A673 (cell line): ENCODE measurements at regions not wholly inside any gene's neighbourhood (a gene's known extent, or its start where the extent isn't known, plus 50 kb on each side); places are given as distances from the start of the nearest gene placed in this dataset.

Experiments used
- BruUV-seq: library from RNA; stranded (reverse); fragments of 400-500 nt; replicated peaks from 2 replicates; lab custom pipeline; 2021; lab: Mats Ljungman, UMichigan
- CTCF ChIA-PET: fragments of 300-600 bp; sonication (Branson Sonifier 250); formaldehyde crosslinking; loops from one replicate; lab custom pipeline; 2022; ENCODE audit warnings: antibody characterized with exemption; lab: Charles Lee
- POLR2A ChIA-PET: fragments of 300-600 bp; sonication (Branson Sonifier 250); formaldehyde crosslinking; loops from one replicate; lab custom pipeline; 2022; ENCODE audit warnings: antibody characterized with exemption; ENCODE audit not compliant: low non-redundant PET; lab: Charles Lee
- DNase-seq: peaks from one replicate; pipeline ENCODE4 v3.0.0-alpha.2; 2015; ENCODE audit warnings: low spot score
- H3K27ac ChIP-seq: fragments of 200-600 bp; sonication (generic); 2 replicates; pipeline ENCODE4 v1.5.1; 2016; ENCODE audit warnings: mixed run types, low read depth, mild to moderate bottlenecking, mixed read lengths, antibody characterized with exemption, low read length; ENCODE audit not compliant: poor library complexity, severe bottlenecking
- H3K27me3 ChIP-seq: fragments of 200-600 bp; sonication (generic); replicated peaks from 2 replicates; pipeline ENCODE4 v1.6.1; 2017; ENCODE audit warnings: mixed run types, low read depth, mild to moderate bottlenecking, mixed read lengths, antibody characterized with exemption, low read length; ENCODE audit not compliant: insufficient read depth, poor library complexity
- H3K36me3 ChIP-seq: fragments of 200-600 bp; sonication (generic); 2 replicates; pipeline ENCODE4 v1.6.1; 2016; ENCODE audit warnings: mixed run types, mild to moderate bottlenecking, mixed read lengths, antibody characterized with exemption, low read length; ENCODE audit not compliant: insufficient read depth, poor library complexity, severe bottlenecking
- H3K4me1 ChIP-seq: fragments of 200-600 bp; sonication (generic); 2 replicates; pipeline ENCODE4 v1.6.1; 2017; ENCODE audit warnings: mixed run types, mild to moderate bottlenecking, mixed read lengths, antibody characterized with exemption, low read length; ENCODE audit not compliant: insufficient read depth, poor library complexity, severe bottlenecking
- H3K4me3 ChIP-seq: fragments of 200-600 bp; sonication (generic); 2 replicates; pipeline ENCODE4 v1.5.1; 2016; ENCODE audit warnings: low read depth, mixed run types, mild to moderate bottlenecking, mixed read lengths, low read length; ENCODE audit not compliant: poor library complexity, severe bottlenecking
- H3K9me3 ChIP-seq: fragments of 200-600 bp; sonication (generic); 2 replicates; pipeline ENCODE4 v1.6.1; 2016; ENCODE audit warnings: mixed run types, low read depth, mild to moderate bottlenecking, mixed read lengths, antibody characterized with exemption, low read length; ENCODE audit not compliant: poor library complexity, severe bottlenecking
- CTCF ChIP-seq: fragments of 300-800, 200-600 bp; sonication (generic); conservative IDR thresholded peaks from 2 replicates; pipeline ENCODE4 v1.5.1; 2017; ENCODE audit warnings: low read depth, mild to moderate bottlenecking, antibody characterized with exemption, low read length, moderate library complexity, mixed read lengths
- EZH2 ChIP-seq: fragments of 200-600 bp; sonication (generic); IDR thresholded peaks from 2 replicates; pipeline ENCODE4 v1.6.1; 2017; ENCODE audit warnings: borderline replicate concordance, low read depth, mild to moderate bottlenecking, mixed read lengths, antibody characterized with exemption, low read length; ENCODE audit not compliant: poor library complexity, severe bottlenecking
- intact Hi-C: fragments of 100-400 bp; cut with micrococcal nuclease; formaldehyde crosslinking; loops from one replicate; pipeline ENCODE4 v1.10.0; 2022; ENCODE audit not compliant: unreplicated experiment

- Histone ChIP-seq H3K4me3 (no peak overlapping the region), H3K9me3 (no peaks in the 10 kb centered on the region), H3K4me1 (peaks cover 6% of the 10 kb centered on the region), H3K36me3 (no peaks in the 10 kb centered on the region), H3K27ac (no peak overlapping the region), H3K27me3 (no peaks in the 10 kb centered on the region)
- CTCF ChIA-PET, result no interaction called here
- POLR2A ChIA-PET, result no interaction called here
- TF ChIP-seq EZH2 (no peak), CTCF (no peak)
- no peak for DNase-seq
- BruUV-seq, result no TSS peak
- intact Hi-C loops, result no loop called here
Measured at GRCh38 chr3:160103397-160103796, 114.8 kb downstream of the IL12A start.

GRCh38 chr3:160105907-160106584, 117.4 kb downstream of the IL12A start:
- DNase-seq, result no peak
- Histone ChIP-seq H3K36me3 (no peaks in the 10 kb centered on the region), H3K4me1 (peaks cover 11% of the 10 kb centered on the region), H3K4me3 (no peak overlapping the region), H3K27me3 (no peaks in the 10 kb centered on the region), H3K27ac (no peak overlapping the region), H3K9me3 (no peaks in the 10 kb centered on the region)
- intact Hi-C loops, result no loop called here
- CTCF ChIA-PET, result no interaction called here
- POLR2A ChIA-PET, result no interaction called here
- BruUV-seq, result no TSS peak
- TF ChIP-seq CTCF (no peak), EZH2 (no peak)

- intact Hi-C loops, result no loop called here
- CTCF ChIA-PET, result no interaction called here
- H3K9me3 ChIP-seq, result no peaks in the 10 kb centered on the region
- peaks cover 20% of the 10 kb centered on the region for H3K4me1 ChIP-seq
- no peak overlapping the region for H3K4me3 ChIP-seq
- DNase-seq, result no peak
- no peaks in the 10 kb centered on the region for H3K36me3 ChIP-seq
- TF ChIP-seq EZH2 (no peak), CTCF (no peak)
- BruUV-seq, result no TSS peak
- H3K27me3 ChIP-seq, result no peaks in the 10 kb centered on the region
- POLR2A ChIA-PET, result no interaction called here
- H3K27ac ChIP-seq, result no peak overlapping the region
Measured at GRCh38 chr3:160106905-160107861, 118.0 kb upstream of the C3orf80 start.
